Motor neuron (in vitro differentiated cells): ENCODE measurements at regions not wholly inside any gene's neighbourhood (a gene's known extent, or its start where the extent isn't known, plus 50 kb on each side); places are given as distances from the start of the nearest gene placed in this dataset.

Source experiments
- ATAC-seq, 8 experiments: fragments of 200-7000 bp; cut with Tn5 transposase; replicated peaks in 6 of 8; 2 replicates each; pipeline ENCODE4 v1.8.0; 2021; ENCODE audit warnings: mild to moderate bottlenecking in 8 of 8, moderate library complexity in 8 of 8
- H3K27ac ChIP-seq, 2 donors: fragments of 250-450 bp; sonication (Bioruptor Pico); 2 replicates each; pipeline ENCODE4 v1.9.0; 2021; ENCODE audit warnings: antibody characterized with exemption in 2 of 2, mild to moderate bottlenecking in 2 of 2, moderate library complexity in 1 of 2
- H3K4me1 ChIP-seq, 2 donors: fragments of 250-450 bp; sonication (Bioruptor Pico); replicated peaks in 1 of 2; 2 replicates each; pipeline ENCODE4 v1.6.1; 2021; ENCODE audit warnings: antibody characterized with exemption in 2 of 2, mild to moderate bottlenecking in 2 of 2, moderate library complexity in 1 of 2
- H3K4me3 ChIP-seq, 5 donors: fragments of 250-450 bp; sonication (Bioruptor Pico); 2 replicates each; pipeline ENCODE4 v1.9.0; 2021; ENCODE audit warnings: antibody characterized with exemption in 5 of 5, mild to moderate bottlenecking in 5 of 5, moderate library complexity in 4 of 5
- WGBS, 10 experiments: fragments of 450-650 bp; shearing (Covaris generic); methylation state at CpG; one replicate each; pipeline ENCODE4 v1.0.0; 2022; 5-methylcytosine and 5-hydroxymethylcytosine counted together
- in situ Hi-C, 9 experiments: fragments of 400-800 bp; cut with MboI; loops; one replicate each; pipeline ENCODE4 v1.15.0; 2021; ENCODE audit warnings: low sequenced_read_pairs in 9 of 9, low pct_unique_long_range_greater_than_20kb in 2 of 9; ENCODE audit not compliant: unreplicated experiment in 9 of 9

DNA sequence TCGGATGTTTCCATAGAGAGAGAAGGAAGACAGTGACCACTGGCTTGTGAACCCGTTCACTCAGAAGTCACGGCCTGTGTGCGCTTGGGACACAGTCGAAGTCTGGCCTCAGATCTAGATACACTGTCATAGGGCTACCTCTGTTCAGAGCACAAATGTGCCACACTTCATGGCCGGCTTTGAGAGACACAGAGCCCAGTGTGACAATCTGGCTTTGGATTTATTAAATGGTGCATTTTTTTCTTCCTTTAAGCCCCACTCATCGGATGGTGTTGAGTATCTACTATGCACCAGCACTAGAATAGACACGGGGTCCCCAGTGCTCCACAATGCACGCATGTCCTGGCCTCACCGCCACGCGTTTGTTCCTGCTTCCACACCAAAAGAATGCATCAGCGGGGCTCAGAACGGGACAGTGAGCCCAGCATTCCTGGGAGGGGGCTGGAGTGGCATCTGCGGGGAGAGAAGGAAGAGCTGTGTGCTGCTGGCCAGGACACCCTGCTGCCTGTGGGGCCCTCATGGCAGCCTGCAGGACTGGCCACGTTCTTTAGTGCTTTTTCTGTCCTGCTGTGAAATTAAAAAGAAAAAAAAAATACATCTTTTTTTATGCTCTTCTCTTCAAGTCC, 738.9 kb upstream of the SALL3 start:
- WGBS, 10 experiments, result 3 to 90% (median 71%) methylated on average over 1 to 15 of the region's 16 CpGs
- in situ Hi-C loops, result loop anchor here in 1 of 9 experiments (25.0 kb wide), 1 partner anchor 97 kb away; no protein-coding TSS in a partner anchor
- Histone ChIP-seq H3K4me1 (peaks cover 0 to 22% of the 10 kb centered on the region in 2 donors), H3K27ac (no peak overlapping the region), H3K4me3 (no peak overlapping the region)
- peak in 4 of 8 experiments; percentile 17 to 70 (median 60) for ATAC-seq

GRCh38 chr18:78241535-78242253, 737.9 kb upstream of the SALL3 start:
- H3K27ac ChIP-seq, result no peak overlapping the region
- peaks cover 0 to 28% of the 10 kb centered on the region in 2 donors for H3K4me1 ChIP-seq
- WGBS, 10 experiments, result 0 to 86% (median 49%) methylated on average over 1 to 14 of the region's 20 CpGs
- in situ Hi-C loops, result loop anchor here in 1 of 9 experiments (25.0 kb wide), 1 partner anchor 96 kb away; no protein-coding TSS in a partner anchor
- H3K4me3 ChIP-seq, result no peak overlapping the region
- ATAC-seq, result peak in 2 of 8 experiments; percentile 35 to 46

GRCh38 chr18:78242254-78242643, 737.4 kb upstream of the SALL3 start:
- in situ Hi-C loops, result loop anchor here in 1 of 9 experiments (25.0 kb wide), 1 partner anchor 95 kb away; no protein-coding TSS in a partner anchor
- H3K4me3 ChIP-seq, result no peak overlapping the region
- no peak overlapping the region for H3K27ac ChIP-seq
- ATAC-seq, result no peak
- 0 to 94% (median 47%) methylated on average over 2 of the region's 2 CpGs; no CpG with 5 or more reads in 4 of the 10 experiments for WGBS, 10 experiments
- H3K4me1 ChIP-seq, result peaks cover 2 to 34% of the 10 kb centered on the region in 2 donors

GRCh38 chr18:78242806-78243205, 736.8 kb upstream of the SALL3 start:
- in situ Hi-C loops, result loop anchor here in 1 of 9 experiments (25.0 kb wide), 1 partner anchor 94 kb away; no protein-coding TSS in a partner anchor
- Histone ChIP-seq H3K4me3 (no peak overlapping the region), H3K4me1 (peaks cover 8 to 39% of the 10 kb centered on the region in 2 donors), H3K27ac (no peak overlapping the region)
- WGBS, 10 experiments, result 2 to 100% (median 8%) methylated on average over 1 to 9 of the region's 12 CpGs; no CpG with 5 or more reads in 1 of the 10 experiments
- ATAC-seq, result no peak

GRCh38 chr18:78244779-78245178, 734.8 kb upstream of the SALL3 start:
- ATAC-seq, result no peak
- 7 to 94% (median 38%) methylated on average over 2 to 4 of the region's 4 CpGs; no CpG with 5 or more reads in 1 of the 10 experiments for WGBS, 10 experiments
- in situ Hi-C loops, result loop anchor here in 1 of 9 experiments (25.0 kb wide), 1 partner anchor 93 kb away; no protein-coding TSS in a partner anchor
- Histone ChIP-seq H3K4me1 (peaks cover 12 to 57% of the 10 kb centered on the region in 2 donors), H3K4me3 (no peak overlapping the region), H3K27ac (no peak overlapping the region)

DNA sequence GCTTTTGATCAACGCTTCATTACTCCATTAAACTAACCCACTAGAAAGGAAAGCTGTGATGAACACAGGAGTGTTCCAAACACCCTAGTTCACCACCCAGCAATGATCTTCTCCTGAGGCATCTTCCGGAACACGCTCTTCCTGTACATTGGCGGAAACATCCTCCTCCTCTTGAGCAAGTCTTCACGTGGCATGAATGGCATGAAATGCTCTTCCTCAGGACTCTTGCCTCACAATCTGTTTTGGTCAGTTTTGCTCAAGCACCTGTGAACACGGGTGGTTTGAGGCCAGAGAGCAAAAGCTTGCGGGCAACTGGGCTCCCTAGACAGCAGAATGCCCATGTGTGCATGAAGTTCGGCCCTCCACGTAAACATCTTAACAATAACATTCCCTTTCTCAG, 734.2 kb upstream of the SALL3 start:
- WGBS, 10 experiments, result 55 to 100% (median 80%) methylated on average over 1 to 5 of the region's 9 CpGs; no CpG with 5 or more reads in 3 of the 10 experiments
- in situ Hi-C loops, result loop anchor here in 1 of 9 experiments (25.0 kb wide), 1 partner anchor 92 kb away; no protein-coding TSS in a partner anchor
- H3K4me1 ChIP-seq, result peaks cover 12 to 53% of the 10 kb centered on the region in 2 donors
- ATAC-seq, result no peak
- no peak overlapping the region for H3K4me3 ChIP-seq
- H3K27ac ChIP-seq, result no peak overlapping the region

DNA sequence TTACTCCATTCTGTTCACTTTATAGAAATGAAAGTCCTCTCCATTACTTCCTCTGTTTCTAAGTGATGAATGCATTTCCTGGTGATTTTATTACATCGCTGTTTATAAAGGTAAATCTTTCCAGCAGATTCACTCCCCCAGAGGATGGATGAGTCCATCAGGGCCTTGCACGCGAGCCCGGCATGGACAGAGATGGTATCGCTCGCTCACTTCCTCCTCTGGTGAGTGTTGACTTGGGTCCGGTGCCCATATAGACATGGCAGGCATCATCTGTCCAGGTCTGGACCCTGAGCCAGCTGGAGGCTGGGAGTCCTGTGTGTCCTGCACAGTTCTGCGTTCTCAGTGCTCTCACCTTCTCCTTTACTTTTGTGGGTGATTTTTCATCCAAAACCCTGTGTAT, 733.6 kb upstream of the SALL3 start:
- peaks cover 12 to 50% of the 10 kb centered on the region in 2 donors for H3K4me1 ChIP-seq
- H3K27ac ChIP-seq, result no peak overlapping the region
- 59 to 92% (median 82%) methylated on average over 1 to 8 of the region's 8 CpGs for WGBS, 10 experiments
- in situ Hi-C loops, result loop anchor here in 1 of 9 experiments (25.0 kb wide), 1 partner anchor 91 kb away; no protein-coding TSS in a partner anchor
- H3K4me3 ChIP-seq, result no peak overlapping the region
- ATAC-seq, result peak in 1 of 8 experiments; percentile 32

DNA sequence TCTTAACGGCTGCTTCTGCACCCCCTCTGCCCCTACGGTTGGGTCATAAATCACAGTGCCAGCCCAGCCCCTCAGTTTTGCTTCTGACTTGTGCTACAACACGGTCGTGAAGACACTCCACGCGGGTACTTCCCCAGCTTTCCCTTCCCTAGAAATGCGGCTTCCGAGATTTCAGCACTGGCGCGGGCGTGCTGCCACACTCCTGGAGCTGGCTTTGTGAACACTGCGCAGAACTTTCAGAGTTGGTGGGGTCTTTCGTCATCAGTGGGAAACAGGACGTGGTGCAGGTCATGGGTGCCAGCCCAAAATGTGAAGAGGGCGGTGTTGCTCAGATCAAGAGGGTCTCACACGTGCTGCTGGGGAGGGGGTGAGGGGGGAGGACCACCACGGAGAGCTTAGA, 733.0 kb upstream of the SALL3 start:
- ATAC-seq, result no peak
- in situ Hi-C loops, result loop anchor here in 1 of 9 experiments (25.0 kb wide), 1 partner anchor 91 kb away; no protein-coding TSS in a partner anchor
- no peak overlapping the region for H3K4me3 ChIP-seq
- no peak overlapping the region for H3K27ac ChIP-seq
- WGBS, 10 experiments, result 33 to 100% (median 67%) methylated on average over 1 to 12 of the region's 17 CpGs; no CpG with 5 or more reads in 5 of the 10 experiments
- peaks cover 12 to 45% of the 10 kb centered on the region in 2 donors for H3K4me1 ChIP-seq

GRCh38 chr18:78247615-78248289, 731.9 kb upstream of the SALL3 start:
- WGBS, 10 experiments, result 6 to 93% (median 43%) methylated on average over 3 to 13 of the region's 14 CpGs

DNA sequence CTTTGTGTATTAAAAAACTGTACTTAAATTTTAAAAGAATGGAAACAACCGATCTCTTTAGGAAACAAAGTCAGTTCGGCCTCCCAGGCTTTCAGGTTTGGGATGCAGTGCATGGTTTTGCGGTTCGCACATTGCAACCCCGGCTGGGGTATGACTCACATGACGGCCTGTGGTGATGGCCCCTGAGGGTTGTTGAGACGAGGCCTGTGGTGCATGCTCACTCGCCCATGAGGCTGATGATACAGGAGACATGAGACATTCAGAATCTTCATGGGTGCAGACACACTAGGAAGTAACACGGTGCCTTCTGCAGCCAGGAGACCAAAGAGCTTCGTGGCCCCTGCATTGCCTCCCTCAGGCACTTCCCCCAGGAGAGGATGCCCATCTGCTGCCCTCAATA, 724.6 kb upstream of the SALL3 start:
- Histone ChIP-seq H3K4me1 (peaks cover 0 to 4% of the 10 kb centered on the region in 2 donors), H3K4me3 (no peak overlapping the region), H3K27ac (no peak overlapping the region)
- ATAC-seq, result no peak
- 29 to 100% (median 81%) methylated on average over 2 to 10 of the region's 10 CpGs; no CpG with 5 or more reads in 3 of the 10 experiments for WGBS, 10 experiments
- in situ Hi-C loops, result no loop called here

More at GRCh38 chr18:78247615-78248289, 731.9 kb upstream of the SALL3 start:
- in situ Hi-C loops, result loop anchor here in 1 of 9 experiments (25.0 kb wide), 1 partner anchor 90 kb away; no protein-coding TSS in a partner anchor
- peak in 5 of 8 experiments; percentile 37 to 82 (median 73) for ATAC-seq
- peaks cover 12 to 40% of the 10 kb centered on the region in 2 donors for H3K4me1 ChIP-seq
- no peak overlapping the region for H3K27ac ChIP-seq
- H3K4me3 ChIP-seq, result peak overlapping the region in 1 of 5 donors; percentile 7

DNA sequence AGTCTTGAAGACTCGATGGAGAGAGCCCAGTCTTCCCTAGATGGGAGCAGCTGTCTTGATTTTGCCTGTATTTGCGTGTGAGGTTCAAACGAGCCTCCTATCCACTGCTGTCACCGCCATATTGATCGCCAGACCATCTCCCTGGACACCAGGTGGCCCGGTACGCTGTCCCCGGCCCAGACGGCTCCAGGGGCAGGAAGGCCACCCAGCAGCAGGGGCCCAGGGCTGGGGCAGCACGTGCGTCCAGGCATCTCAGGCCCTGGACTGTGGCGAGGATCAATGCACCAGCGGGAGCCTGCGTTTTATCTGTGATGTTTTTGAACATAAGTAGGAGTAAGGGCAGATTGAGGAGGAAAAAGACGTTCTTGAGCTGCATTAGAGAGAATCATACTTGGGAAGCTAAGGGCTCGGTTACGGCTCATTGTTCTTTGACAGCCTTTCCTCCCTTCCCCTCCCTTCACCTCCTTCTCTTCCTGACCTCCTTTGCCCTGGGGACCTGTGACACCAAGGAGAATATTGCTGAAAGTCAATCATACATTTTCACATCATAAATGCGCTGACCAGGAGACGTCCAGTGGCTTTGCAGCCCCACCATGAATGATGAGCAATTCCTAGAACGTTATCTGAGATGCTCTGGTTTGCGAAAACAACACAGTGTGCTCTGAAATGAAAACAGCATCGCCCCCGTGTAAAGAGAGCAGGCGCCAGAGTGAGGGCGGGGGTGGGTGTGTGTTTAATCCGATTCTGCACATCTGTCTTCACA, 711.2 kb upstream of the SALL3 start:
- in situ Hi-C loops, result no loop called here
- no peaks in the 10 kb centered on the region for H3K4me1 ChIP-seq
- ATAC-seq, result peak in 1 of 8 experiments; percentile 25
- 7 to 91% (median 50%) methylated on average over 4 to 19 of the region's 26 CpGs; no CpG with 5 or more reads in 2 of the 10 experiments for WGBS, 10 experiments
- H3K27ac ChIP-seq, result no peak overlapping the region
- H3K4me3 ChIP-seq, result no peak overlapping the region

GRCh38 chr18:78271790-78272189, 707.8 kb upstream of the SALL3 start:
- 12 to 100% (median 88%) methylated on average over 2 to 8 of the region's 9 CpGs; no CpG with 5 or more reads in 1 of the 10 experiments for WGBS, 10 experiments
- no peak overlapping the region for H3K27ac ChIP-seq

More at GRCh38 chr18:78271790-78272189, 707.8 kb upstream of the SALL3 start:
- no peak overlapping the region for H3K4me3 ChIP-seq
- in situ Hi-C loops, result no loop called here
- ATAC-seq, result no peak
- H3K4me1 ChIP-seq, result no peaks in the 10 kb centered on the region
